Omental fat pad (tissue), 3 donors: ENCODE measurements at regions not wholly inside any gene's neighbourhood (a gene's known extent, or its start where the extent isn't known, plus 50 kb on each side); places are given as distances from the start of the nearest gene placed in this dataset.
"Not testable (repeated sequence)": the region's sequence is repeated elsewhere in the genome, so short reads cannot be mapped to it uniquely, and the experiment has no call there.

ENCODE experiments used
- ATAC-seq: fragments of 150-250 bp; one replicate; pipeline ENCODE4 v1.9.1; 2016; ENCODE audit warnings: mild to moderate bottlenecking, moderate library complexity; ENCODE audit not compliant: low FRiP score
- DNase-seq: peaks from one replicate; pipeline ENCODE4 v3.0.0-alpha.2; 2019; ENCODE audit warnings: low spot score
- TF ChIP-seq, protein P1 (sequence below), 3 donors: fragments of 450-650 bp; IDR thresholded peaks; one replicate each; pipeline ENCODE4 v1.5.1; 2016 to 2017; ENCODE audit warnings: antibody characterized with exemption in 3 of 3, mild to moderate bottlenecking in 3 of 3, moderate library complexity in 2 of 3

DNA sequence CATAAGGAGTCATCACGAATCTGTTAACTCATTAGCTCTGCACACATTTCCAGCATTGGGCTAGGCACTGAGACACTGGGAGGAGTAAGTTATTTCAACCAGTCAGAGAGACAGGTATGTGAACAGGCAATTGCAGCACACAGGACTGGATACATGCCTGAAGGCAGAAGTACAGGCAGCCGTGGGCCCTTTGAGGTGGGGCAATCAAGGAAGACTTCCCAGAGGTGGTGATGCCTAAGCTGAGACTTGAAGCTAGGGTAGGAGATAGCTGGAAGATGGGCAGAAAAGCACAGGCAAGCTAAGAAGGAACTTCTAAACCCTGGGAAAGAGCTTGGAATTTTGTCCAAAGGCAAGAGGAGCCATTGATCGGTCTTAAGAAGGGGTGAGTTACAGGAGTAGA, 249.7 kb downstream of the EMX2 start:
- TF ChIP-seq, protein P1, sequence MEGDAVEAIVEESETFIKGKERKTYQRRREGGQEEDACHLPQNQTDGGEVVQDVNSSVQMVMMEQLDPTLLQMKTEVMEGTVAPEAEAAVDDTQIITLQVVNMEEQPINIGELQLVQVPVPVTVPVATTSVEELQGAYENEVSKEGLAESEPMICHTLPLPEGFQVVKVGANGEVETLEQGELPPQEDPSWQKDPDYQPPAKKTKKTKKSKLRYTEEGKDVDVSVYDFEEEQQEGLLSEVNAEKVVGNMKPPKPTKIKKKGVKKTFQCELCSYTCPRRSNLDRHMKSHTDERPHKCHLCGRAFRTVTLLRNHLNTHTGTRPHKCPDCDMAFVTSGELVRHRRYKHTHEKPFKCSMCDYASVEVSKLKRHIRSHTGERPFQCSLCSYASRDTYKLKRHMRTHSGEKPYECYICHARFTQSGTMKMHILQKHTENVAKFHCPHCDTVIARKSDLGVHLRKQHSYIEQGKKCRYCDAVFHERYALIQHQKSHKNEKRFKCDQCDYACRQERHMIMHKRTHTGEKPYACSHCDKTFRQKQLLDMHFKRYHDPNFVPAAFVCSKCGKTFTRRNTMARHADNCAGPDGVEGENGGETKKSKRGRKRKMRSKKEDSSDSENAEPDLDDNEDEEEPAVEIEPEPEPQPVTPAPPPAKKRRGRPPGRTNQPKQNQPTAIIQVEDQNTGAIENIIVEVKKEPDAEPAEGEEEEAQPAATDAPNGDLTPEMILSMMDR (IDR thresholded peaks at IDR 0.05) = no peak
- DNase-seq = no peak
- no peak for ATAC-seq

DNA sequence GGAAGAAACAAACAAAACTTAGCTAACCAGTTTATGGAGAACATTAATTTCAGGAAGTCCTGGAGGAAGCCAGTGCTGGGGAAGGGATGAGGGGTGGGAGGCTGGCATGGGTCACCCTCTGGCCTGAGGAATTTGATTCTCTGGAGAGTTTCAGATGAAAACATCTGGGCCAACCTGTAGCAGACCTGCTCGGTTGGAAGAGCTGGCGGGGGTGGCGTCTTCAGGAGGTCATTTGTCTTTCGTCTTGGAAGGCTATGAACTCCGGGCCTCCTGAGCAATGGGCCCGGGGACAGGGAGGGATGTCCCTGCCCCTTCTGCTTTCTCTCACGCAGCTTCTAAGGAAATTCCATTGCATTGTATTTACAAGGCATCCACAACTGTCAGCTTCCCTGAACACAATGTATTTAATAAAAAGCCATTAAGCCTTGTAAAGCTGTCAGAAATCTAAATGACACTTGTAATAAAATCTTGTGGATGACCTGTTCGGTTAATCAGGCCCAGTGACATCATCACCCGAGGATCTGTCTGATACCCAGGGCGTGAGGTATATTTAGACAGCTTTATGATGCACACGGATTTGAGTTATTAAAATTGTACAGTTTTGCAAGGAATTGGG, 250.5 kb downstream of the RAB11FIP2 start:
- ATAC-seq = no peak
- TF ChIP-seq, protein P1 (IDR thresholded peaks at IDR 0.05) = no peak
- DNase-seq = no peak

DNA sequence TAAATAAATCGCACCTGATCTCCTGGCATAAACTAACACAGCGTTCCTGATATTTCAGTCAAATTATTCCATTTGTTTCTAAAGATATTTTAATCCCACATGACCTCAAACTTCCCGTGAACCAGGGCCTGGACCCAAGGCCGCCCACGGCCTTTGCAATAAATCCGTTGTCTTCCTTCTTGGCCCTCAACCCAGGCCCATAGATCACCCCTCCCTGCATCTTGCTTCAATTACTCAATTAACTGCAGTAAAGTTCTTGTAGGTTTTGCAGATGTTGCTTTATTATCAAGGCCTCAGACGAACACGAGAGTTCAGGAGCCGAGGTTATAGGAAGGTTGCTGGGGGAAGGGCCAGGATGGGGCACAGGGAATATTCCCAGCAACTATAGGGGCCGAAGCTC, 249.4 kb downstream of the RAB11FIP2 start:
- no peak for DNase-seq
- TF ChIP-seq, protein P1 (IDR thresholded peaks at IDR 0.05) = no peak
- no peak for ATAC-seq

DNA sequence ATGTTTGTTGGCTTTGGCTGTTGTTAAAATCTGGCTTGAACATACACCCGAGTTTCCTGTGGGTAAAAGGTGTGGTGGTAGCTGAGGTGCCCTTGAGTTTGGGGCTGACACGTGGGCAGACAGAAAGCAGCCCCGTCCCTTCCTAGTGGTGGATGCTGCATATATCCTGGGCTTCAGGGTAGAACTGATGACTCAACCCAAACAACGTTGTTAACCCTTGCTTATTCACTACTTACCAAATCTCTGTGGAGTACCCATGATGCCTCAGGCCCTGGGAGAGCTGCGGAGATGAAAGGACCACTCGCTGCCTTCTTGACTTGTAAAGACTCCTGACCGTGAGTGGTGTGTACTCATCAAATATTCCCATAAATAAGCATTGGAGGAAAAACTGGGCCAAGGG, 245.1 kb downstream of the RAB11FIP2 start:
- ATAC-seq = no peak
- DNase-seq = no peak
- TF ChIP-seq, protein P1 (IDR thresholded peaks at IDR 0.05) = no peak

DNA sequence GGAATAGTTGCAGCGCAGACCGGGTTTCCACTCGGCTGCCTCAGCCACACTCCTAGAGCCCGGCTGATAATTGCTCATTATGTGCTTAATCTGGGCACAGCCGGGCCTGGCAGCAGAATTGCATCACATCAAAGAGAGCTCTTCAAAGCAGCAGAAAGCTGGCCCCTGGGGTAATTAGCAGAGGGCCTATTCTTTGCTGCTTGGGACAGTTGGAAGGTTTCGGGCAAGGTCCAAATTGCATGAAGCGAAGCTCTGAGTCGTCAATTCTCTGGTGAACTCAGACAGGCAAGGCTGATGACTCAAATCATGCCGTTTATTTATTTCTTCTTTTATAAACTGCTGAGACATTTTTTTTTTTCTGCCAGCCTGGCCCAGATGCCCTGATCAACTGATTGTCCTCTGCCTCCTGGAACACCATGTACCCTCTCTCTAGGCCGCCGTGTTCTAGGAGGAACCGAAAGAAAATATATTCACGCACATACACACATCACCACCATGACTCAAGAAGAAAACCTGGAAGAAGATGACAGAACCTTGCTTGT, 242.2 kb downstream of the RAB11FIP2 start:
- DNase-seq (no peak), ATAC-seq (no peak)
- TF ChIP-seq, protein P1 (IDR thresholded peaks at IDR 0.05) = no peak

DNA sequence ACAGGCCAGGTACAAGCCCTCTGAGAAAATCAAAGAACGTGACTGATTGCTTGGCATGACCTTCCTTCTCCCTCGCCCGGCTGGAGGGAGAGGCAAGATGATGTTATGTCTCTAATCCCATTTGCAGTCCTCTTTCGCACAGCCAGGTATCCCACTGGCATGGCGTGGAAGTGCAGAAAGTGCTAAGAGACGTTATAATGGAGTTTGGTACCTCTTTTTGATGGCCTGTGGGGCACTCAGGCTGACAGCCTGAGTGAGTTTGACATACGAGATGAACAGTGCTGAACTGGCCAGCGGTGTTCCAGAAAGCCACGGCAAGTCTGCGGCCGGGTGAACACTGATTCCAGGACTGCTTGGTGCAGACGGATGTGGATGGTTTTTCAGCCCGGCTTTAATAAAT, 241.6 kb downstream of the RAB11FIP2 start:
- DNase-seq (no peak), ATAC-seq (no peak)
- TF ChIP-seq, protein P1 (IDR thresholded peaks at IDR 0.05) = no peak

DNA sequence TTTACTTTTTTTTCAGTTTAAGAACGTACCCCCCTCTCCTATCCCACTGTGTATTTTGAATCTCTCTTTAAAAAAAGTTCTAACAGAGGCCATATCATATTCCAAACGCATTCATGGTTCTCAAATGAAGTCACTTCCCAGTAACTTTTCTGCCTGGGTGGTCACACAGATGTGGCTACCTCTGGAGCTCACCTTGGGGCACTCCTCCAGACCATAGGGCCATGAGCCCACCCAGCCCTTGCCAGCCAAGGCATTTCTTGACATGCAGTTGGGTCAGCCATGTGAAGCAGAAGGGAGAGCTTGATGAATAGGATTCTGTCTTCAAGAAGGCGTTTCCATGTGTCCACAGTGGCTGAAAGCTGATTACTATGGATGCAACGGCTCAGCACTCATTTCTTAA, 239.3 kb downstream of the RAB11FIP2 start:
- no peak for ATAC-seq

DNA sequence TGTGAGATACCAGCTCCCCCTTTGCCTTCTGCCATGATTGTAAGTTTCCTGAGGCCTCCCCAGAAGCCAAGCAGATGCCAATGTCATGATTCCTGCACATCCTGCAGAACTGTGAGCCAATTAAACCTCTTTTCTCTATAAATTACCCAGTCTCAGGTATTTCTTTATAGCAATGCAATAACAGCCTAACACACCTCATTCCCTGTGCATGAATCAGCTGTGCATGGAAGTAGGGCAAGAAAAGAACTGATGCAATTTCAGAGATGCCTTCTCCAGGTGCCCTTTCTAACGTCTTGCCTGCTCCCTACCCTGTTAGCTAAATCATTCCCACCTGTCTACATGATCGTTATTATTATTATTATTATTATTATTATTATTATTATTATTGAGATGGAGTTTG, 230.9 kb downstream of the RAB11FIP2 start:
- ATAC-seq, DNase-seq: not testable (repeated sequence)

More for the DNA sequence above, 239.3 kb downstream of the RAB11FIP2 start:
- no peak for DNase-seq
- TF ChIP-seq, protein P1 (IDR thresholded peaks at IDR 0.05) = no peak
